ENCODE measurements at regions not wholly inside any gene's neighbourhood (a gene's known extent, or its start where the extent isn't known, plus 50 kb on each side); places are given as distances from the start of the nearest gene placed in this dataset.
"Not testable (repeated sequence)": the region's sequence is repeated elsewhere in the genome, so short reads cannot be mapped to it uniquely, and the experiment has no call there.

GRCh38 chr4:28444886-28445496, 1584.3 kb downstream of the STIM2 start:
- no peak for DNase-seq

GRCh38 chr4:28449085-28449484, 1588.4 kb downstream of the STIM2 start:
- no peak for DNase-seq

GRCh38 chr4:28451346-28451745, 1590.7 kb downstream of the STIM2 start:
- no peak for DNase-seq

GRCh38 chr4:28462766-28463700, 1602.4 kb downstream of the STIM2 start:
- DNase-seq: no peak

GRCh38 chr4:28464823-28465222, 1604.2 kb downstream of the STIM2 start:
- DNase-seq: no peak

- DNase-seq: not testable (repeated sequence)
Observed at GRCh38 chr4:28466886-28467285, 1606.2 kb downstream of the STIM2 start.

- no peak for DNase-seq
Observed at GRCh38 chr4:28469387-28469786, 1608.7 kb downstream of the STIM2 start.

- DNase-seq: no peak
Observed at GRCh38 chr4:28469886-28470285, 1609.2 kb downstream of the STIM2 start.

- DNase-seq: no peak
Observed at GRCh38 chr4:28475381-28475780, 1614.7 kb downstream of the STIM2 start.

GRCh38 chr4:28479666-28480065, 1619.0 kb downstream of the STIM2 start:
- DNase-seq: no peak

GRCh38 chr4:28481565-28481964, 1620.9 kb downstream of the STIM2 start:
- DNase-seq: no peak

- no peak for DNase-seq
Observed at GRCh38 chr4:28482580-28483270, 1622.1 kb downstream of the STIM2 start.

GRCh38 chr4:28488021-28488420, 1627.4 kb downstream of the STIM2 start:
- no peak for DNase-seq

GRCh38 chr4:28490669-28491068, 1630.0 kb downstream of the STIM2 start:
- no peak for DNase-seq

- no peak for DNase-seq
Observed at GRCh38 chr4:28505064-28505463, 1644.4 kb downstream of the STIM2 start.

- no peak for DNase-seq
Observed at GRCh38 chr4:28508636-28509035, 1648.0 kb downstream of the STIM2 start.

- not testable (repeated sequence) for DNase-seq
Observed at GRCh38 chr4:28514766-28515165, 1654.1 kb downstream of the STIM2 start.

GRCh38 chr4:28518561-28519165, 1658.0 kb downstream of the STIM2 start:
- DNase-seq: no peak

GRCh38 chr4:28523681-28524190, 1663.1 kb downstream of the STIM2 start:
- no peak for DNase-seq

GRCh38 chr4:28536124-28536523, 1675.5 kb downstream of the STIM2 start:
- no peak for DNase-seq

GRCh38 chr4:28545986-28546385, 1685.3 kb downstream of the STIM2 start:
- no peak for DNase-seq

- no peak for DNase-seq
Observed at GRCh38 chr4:28548136-28548535, 1687.5 kb downstream of the STIM2 start.

GRCh38 chr4:28548594-28548993, 1688.0 kb downstream of the STIM2 start:
- no peak for DNase-seq
